CD4-positive, alpha-beta T cell treated with Interleukin-21 for 1 hour (primary cell): ENCODE measurements at regions not wholly inside any gene's neighbourhood (a gene's known extent, or its start where the extent isn't known, plus 50 kb on each side); places are given as distances from the start of the nearest gene placed in this dataset.

Experiments
- DNase-seq: peaks from one replicate; pipeline ENCODE4 v3.0.0-alpha.2; 2020

DNA sequence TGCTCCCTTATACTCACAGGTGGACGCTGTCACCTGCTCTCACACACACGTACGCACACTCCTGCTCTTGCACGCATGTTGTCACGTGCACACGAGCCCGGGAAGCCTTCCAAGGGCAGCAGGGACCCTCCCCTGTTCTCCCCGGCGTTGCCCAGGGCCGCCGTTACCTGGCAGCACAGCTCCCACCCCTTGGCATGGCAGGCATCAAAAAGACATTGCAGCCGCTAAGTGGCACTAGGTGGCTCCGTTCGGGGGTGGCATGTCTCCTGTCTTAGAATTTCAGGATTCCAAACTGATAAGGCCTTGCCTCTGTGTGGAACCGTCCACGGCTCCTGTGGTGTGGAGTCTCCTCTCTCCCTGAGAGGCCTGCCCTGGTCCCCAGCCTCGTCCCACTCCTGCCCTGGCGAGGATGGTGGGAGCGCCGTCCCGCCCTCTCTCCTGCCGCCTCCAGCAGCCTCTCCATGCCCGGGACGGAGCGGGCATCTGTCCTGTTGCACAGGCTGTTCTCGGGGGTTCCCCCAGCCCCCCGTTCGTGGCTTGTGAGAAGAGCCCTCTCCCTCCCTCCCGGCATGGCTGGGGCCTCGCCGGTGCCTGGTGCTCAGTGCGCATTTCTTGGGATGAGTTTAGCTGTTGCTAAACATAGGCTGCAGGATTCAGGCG lies 126.7 kb upstream of the GSE1 start:
- DNase-seq, result no peak

GRCh38 chr16:85488414-85488813 lies 124.7 kb upstream of the GSE1 start:
- no peak for DNase-seq

- DNase-seq, result no peak
These were observed 122.6 kb upstream of the GSE1 start for GRCh38 chr16:85490407-85491057.

DNA sequence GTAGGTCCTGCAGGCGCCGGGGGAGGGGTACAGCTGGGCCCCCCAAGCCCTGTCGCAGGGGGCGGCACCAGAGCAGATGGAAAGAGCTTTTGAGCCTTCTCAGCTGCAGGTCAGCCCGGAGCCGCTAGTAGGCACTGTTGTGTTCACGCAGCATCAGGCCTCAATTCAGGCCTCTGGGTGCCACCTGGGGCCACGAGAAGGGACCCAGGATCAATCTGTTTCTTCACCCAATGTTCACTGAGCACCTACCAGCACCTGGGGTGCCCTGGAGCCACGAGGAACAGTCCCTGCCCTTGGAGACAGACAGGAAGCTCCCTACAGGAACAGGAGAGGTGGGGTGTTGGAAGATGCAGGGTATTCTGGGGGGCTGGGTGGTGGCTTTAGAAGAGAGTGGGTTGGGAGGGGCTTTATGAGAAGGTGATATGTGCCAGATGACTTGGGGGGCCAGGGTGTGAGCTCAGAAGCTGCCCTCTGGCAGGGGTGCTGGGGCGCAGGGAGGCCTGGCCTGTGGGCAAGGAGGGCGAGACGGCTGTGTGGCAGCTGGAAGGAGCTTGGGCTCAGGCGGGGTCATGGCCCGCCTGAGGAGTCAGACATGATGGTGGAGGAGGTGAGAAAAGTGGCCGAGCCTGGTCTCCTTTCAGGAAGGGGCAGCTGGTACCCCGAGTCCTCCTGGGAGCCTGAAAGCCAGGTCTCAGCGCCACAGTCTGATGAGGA lies 121.9 kb upstream of the GSE1 start:
- DNase-seq, result peak; percentile 46

- no peak for DNase-seq
These were observed 121.3 kb upstream of the GSE1 start for GRCh38 chr16:85491798-85492294.

DNA sequence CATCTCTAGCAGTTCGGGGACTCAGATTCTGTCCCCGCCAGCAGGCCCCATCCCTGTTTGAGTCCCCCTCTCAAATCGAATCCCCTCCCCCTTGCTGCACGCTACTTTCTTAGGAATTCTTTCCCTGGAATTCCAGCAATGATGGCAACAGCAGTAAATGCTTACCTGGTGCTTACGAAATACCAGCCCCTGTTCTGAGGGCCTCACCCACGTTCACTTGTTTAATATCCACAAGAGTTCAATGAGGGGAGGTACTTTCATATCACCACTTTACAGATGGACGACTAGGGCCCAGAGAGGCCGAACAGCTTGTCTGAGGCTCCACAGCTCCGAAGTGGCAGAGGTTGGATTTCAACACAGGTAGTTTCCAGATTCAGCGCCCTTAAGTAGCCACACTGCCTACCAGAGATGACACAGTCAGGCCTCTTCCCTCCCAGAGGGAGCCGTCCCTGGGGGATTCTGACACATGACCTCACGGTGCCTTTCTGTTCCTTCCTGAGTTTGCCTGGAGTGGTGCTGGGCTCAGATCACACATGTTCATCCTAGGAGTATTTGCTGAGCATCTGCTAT lies 120.7 kb upstream of the GSE1 start:
- no peak for DNase-seq

DNA sequence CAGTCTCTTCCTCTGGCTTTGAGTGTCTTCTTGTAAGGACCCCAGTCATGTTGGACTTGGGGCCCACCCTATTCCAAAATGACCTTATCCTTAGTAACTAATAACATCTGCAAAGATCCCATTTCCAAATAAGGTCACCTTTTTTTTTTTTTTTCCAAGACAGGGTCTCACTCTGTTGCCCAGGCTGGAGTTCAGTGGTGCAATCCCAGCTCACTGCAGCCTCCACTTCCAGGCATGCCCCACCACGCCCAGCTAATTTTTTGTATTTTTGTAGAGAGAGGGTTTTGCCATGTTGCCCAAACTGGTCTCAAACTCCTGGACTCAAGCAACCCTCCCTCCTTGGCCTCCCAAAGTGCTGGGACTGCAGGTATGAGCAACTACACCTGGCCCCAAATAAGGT lies 118.8 kb upstream of the GSE1 start:
- DNase-seq, result no peak

DNA sequence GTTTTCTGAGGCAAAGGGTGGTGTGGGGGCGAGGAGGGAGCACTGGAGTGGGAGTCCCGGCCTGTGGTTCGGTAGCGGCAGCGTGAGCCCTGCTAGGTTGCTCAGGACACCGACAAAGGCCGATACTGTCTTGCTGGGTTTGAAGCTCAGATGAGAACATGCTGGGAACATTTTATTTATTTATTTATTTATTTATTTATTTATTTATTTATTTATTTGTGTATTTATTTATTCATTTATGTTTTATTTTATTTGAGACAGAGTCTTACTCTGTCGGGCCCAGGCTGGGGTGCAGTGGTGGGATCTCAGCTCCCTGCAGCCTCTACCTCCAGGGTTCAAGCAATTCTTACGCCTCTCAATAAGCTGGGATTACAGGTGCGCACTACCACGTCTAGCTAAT lies 117.9 kb upstream of the GSE1 start:
- no peak for DNase-seq

DNA sequence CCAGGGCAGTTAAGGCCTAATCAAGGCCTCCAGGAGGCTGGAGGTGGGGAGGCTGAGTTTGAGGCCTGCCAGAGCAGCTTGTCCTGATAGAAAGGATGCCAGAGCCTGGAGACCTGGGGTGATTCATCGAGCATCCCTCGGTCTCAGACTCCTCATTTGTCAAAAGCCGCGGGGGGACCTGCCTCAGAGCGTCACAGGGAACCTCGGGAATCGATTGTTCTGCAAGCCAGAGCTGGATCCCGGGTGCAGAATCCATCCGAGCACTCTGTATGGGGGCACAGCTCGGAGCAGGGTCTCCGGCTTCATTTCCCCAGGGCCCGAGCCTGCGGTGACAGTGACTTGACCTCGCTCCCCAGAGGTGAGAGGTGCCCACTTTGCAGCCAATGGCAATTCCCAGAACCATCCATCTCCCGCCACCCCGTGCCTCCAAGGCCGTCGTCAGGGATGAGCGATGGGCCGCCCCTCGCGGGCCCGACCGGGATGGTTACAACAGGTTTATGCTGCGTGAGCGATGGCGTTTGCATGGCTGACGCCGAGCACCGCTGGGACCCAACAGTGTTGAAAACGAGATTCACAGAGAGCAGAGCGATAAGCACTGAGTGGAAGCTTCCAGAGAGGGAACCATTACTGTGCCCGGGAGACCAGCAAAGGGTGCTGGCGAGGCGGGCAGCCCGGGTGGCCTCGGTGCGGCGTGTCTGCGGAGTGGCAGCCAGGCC lies 117.1 kb upstream of the GSE1 start:
- no peak for DNase-seq

DNA sequence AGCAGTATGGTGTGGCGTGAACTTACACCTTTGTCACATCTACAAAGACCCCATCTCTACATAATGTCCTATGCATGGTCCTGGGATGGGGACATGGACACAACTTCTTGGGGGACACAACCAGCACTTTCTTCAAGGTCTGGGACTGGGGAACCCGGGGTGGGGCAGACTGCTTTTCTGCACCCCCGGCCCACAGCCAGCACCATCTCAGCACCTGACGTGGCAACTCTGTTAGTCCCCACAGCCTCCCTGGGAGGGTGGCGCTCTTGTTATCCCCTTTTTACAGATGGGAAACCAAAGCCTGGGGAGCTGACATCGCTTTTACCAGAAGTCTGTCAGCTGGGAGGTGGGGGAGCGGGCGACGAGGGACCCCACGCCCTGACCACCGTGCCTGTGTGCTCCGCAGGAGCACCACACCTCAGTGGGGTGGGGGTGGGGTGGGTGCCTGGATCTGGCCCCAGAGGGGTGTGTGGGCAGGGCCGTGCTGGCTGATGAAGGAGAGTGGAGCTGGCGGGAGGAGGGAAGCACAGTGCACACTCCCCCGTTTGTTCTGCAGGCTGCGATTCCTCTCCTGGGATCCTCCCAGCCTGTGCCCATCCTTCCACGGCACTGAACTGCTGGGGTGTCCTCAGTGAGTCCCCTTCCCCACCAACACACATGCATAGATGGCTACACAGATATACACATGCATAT lies 115.4 kb upstream of the GSE1 start:
- no peak for DNase-seq

DNA sequence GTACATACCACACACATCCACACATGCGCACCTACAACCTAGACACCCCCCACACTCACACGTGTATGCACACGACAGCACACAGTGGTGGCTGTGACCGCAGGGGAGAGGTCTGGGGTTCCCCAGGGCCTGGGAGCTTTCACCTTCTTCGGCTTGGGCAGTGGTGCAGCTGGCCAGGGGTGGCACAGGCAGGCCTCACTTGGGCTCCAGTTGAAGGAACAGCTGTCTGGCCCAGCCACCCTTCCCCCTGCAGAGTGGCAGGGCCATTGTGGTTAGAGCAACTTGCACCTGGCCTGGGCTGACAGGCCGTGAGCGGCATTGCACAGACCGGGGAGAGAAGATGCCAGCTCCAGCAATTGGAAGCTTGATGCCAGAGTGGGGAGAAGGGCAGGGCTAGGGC lies 114.5 kb upstream of the GSE1 start:
- no peak for DNase-seq

GRCh38 chr16:85500220-85500619 lies 112.9 kb upstream of the GSE1 start:
- no peak for DNase-seq

DNA sequence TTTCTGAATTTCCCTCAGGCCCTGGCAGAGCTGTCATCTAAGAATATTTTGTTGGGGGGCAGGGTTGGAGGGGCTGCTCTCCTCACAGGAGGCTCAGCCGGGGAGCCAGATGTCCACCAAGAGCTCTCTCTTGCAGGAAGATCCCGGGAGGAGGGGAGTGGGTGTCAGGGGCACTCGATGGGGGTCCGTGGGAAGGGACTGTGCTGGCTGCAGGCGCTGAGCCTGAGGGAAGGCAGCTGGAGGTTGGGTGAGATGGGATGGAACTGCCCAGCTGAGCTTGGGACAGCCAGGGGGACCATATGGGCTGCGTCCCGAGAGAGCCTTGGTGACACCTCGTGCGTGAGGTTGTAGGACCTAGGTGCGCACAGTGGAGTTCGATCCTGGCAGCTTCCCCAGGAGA lies 111.2 kb upstream of the GSE1 start:
- DNase-seq, result no peak

DNA sequence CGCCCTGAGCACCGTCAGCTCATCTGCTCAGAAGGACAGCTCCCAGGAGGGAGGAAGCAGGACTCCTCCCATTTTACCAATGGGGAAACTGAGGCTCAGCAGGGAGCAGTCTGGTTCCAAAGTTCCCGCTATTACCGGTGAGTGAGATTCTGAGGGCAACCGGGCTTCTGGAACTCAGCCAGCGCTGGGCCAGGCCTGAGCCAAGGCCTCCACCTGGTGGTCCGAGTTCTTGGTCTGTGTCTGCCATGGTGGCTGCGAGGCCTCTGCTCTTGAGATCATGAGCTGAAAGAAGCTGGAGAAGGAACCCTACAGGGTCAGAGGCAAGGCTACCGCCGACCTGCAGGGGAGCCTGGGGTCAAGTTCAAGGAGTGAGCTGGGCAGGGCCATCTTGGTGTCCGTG lies 110.8 kb upstream of the GSE1 start:
- no peak for DNase-seq

GRCh38 chr16:85503679-85504231 lies 109.4 kb upstream of the GSE1 start:
- DNase-seq, result no peak

GRCh38 chr16:85504242-85504641 lies 108.9 kb upstream of the GSE1 start:
- no peak for DNase-seq

GRCh38 chr16:85505794-85506634 lies 107.1 kb upstream of the GSE1 start:
- no peak for DNase-seq

- no peak for DNase-seq
These were observed 106.5 kb upstream of the GSE1 start for GRCh38 chr16:85506635-85506911.

DNA sequence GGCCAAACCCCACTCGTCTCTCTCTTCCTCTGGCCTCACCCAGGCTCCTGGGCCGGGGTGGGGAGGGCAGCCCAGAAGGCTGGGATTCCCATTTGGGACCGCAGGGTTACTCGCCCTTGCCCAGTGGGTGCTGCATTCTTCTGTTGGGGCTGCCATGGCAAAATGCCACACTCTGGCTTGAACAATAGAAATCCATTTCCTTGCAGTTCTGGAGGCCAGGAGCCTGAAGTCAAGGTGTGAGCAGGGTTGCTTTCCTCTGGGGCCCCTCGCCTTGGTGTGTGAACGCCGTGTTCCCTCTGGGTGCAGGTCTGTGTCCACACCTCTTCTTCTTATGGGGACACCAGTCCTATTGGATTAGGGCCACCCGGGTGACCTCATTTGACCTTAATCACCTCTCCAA lies 105.8 kb upstream of the GSE1 start:
- DNase-seq, result no peak

GRCh38 chr16:85508388-85508787 lies 104.7 kb upstream of the GSE1 start:
- DNase-seq, result no peak

DNA sequence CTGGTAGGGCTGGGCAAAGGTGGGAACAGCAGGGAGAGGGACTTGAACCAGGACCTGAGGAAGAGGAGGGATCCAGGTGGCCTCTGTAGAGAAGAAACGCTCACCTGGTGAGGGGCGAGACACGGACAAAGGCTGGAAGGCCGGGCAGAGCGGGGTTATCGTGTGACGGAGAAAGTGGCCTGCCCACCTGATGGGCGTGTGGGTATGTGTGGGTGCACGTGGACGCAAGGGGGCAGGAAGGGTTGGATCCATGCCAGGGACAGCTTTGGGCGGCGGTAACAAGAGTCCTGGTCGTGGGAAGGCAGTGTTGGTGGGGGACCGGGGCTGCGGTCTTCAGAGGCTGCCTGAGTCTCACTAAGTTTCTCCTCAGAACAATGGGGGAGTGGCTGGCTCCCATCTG lies 104.1 kb upstream of the GSE1 start:
- no peak for DNase-seq
